ENCODE measurements at regions not wholly inside any gene's neighbourhood (a gene's known extent, or its start where the extent isn't known, plus 50 kb on each side); places are given as distances from the start of the nearest gene placed in this dataset.

DNA sequence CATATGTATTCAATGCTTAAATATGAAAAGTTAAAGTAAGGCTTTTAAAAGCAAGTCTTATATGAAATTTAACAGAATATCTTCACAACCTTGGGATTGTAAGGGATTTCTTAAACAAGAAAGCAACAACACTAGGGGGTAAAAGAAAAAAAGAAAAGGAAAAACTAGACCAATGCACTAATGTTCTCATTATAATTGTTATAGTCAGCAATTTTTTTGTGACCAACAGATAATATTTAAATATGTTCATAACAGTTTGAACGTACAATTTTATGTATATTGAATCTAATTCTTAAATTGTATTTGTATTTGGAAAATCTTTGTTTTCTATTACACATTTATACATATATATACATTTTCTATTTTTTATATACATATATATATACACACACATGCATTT is 1397.8 kb upstream of the ADGRB3 start:
- no peak for DNase-seq (ENCODE audit: low spot score)

DNA sequence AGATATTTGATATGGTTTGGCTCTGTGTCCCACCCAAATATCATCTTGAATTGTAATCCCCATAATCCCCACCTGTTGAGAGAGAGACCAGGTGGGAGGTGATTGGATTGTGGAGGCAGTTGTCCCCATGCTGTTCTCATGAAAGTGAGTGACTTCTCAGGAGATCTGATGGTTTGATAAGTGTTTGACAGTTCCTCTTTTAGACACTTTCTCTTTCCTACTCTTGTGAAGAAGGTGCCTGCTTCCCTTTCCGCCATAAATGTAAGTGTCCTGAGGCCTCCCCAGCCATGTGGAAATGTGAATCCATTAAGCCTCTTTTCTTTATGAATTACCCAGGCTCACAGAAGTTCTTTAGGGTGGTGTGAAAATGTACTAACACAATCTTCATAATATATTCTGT is 1404.0 kb upstream of the ADGRB3 start:
- no peak for DNase-seq (ENCODE audit: low spot score)

DNA sequence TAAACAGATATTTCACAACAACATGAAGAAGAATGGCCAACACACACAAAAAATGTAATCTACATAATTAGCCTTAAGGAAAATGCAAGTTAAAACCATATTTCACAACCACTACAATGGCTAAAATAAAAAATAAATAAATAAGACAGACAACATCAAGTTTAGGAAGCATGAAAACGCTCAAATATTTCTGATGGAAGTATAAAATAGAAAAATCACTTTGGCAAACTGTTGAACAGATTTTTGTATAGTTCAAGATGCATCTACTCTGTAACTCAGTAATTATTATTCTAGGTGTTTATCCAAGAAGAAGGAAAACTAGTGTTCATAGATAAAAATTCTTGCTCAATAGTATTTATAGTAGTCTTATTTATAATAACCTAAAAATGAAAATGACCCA is 1410.1 kb upstream of the ADGRB3 start:
- DNase-seq (ENCODE audit: low spot score): no peak

DNA sequence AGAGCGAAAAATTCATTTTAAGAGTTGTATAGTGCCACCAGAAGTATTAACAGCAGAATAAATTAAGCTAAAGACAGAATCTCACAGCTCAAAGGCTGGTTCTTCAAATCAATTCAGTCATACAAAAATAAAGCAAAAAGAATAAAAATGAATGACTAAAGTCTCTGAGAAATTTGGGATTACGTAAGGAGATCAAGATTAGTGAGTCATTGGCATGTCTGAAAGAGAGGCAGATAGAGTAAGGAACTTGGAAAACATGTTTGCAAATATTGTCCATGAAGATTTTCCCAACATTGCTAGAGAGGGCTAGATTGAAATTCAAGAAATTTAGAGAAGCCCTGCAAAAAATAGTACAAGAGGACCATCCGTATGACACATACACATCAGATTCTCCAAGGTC is 1413.9 kb upstream of the ADGRB3 start:
- DNase-seq (ENCODE audit: low spot score): no peak

DNA sequence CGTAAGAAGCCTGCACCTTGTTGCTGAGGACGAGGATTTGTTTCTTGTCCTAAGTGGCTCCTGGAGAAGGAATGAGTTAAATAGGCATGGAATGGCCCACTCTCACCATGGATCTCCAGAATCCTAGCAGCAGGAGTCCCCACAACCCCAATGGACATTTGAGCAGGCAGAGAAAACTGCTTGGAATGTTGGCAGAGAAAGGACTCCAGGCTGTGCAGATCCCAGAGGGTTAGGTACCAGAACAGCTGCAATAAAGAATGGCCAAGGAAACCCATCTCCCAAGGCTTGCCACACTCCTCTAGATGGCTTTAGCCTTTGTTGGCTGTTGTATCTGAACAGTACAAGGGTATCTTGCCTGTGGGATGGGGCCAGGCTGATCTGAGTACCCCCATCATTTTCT is 1415.7 kb upstream of the ADGRB3 start:
- no peak for DNase-seq (ENCODE audit: low spot score)

DNA sequence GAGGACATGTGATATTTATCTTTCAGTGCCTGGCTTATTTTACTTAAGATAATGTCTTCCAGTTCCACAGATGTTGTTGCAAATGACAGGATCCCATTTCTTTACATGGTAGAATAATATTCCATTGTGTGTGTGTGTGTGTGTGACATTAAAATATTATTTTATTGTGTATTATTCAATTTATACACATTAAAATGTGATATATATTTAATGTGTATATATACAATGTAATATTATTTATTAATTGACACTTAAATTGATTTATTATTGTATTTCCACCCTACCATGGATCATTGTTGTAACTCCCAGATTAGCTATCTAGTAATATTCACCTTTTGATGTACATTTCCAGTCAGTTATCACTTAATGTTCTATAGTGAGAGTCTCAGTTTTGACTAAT is 1422.5 kb upstream of the ADGRB3 start:
- no peak for DNase-seq (ENCODE audit: low spot score)

DNA sequence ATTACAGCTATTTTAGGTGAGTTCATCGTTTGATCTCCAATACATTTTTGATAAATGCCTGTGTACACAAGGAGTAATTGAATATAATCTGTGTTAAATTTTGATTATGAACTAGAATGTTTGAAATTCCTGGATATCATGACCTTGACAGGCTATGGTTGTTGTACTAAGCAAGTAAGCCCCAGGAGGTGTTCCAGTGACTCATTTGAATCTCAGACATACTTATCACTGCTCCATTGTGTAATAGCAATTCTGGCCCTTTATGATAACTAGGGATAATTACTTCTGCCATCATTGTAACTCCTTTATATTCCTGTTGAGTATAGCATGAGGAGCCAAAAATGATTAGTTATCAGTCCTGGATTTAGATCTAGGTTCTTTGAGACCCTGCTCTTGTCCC is 1424.6 kb upstream of the ADGRB3 start:
- no peak for DNase-seq (ENCODE audit: low spot score)

DNA sequence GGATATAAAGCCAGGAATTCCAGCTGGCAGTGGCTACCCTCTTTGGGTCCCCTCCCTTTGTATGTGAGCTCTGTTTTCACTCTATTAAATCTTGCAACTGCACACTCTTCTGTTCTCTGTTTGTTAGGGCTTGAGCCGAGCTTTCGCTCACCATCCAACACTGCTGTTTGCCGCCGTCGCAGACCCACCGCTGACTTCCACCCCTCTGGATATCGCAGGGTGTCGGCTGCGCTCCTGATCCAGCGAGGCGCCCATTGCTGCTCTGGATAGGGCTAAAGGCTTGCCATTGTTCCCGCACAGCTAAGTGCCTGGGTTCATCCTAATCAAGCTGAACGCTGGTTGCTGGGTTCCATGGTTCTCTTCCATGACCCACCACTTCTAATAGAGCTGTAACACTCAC is 1433.5 kb upstream of the ADGRB3 start:
- no peak for DNase-seq (ENCODE audit: low spot score)

DNA sequence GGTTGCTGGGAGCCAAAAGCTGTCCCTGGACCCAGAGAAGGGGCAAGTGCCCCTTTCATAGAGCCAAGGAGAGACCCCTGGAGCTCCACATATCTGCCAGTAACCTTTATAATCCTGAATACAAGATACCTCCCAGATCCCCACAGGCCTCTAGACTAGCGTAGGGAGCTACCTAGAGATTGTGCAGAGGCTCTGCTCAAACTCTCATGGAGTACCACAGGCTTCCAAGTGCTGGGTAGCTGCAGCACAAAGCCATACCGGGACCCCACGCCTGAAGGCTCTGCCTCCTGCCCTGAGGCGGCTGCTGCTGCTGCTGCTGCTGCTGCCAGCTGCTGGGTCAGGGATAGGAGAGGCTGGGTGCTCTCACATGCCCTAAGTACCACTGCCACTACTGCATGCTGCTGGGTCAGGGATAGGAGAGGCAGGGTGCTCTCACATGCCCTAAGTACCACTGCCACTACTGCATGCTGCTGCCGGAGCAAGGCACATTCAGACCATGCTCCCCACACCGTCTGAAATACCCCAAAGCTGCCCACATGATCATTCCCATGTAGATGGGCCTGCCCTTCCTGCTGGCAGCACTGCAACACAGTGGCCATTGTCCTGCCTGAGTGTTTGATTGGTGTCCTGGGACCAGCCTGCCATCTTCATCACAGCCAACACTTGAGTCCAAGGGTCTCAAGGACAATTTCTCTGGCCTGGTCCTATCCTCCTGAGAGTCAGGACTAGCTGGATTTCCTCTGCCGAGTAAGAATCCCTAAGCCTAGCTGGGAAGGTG is 1434.3 kb upstream of the ADGRB3 start:
- no peak for DNase-seq (ENCODE audit: low spot score)

DNA sequence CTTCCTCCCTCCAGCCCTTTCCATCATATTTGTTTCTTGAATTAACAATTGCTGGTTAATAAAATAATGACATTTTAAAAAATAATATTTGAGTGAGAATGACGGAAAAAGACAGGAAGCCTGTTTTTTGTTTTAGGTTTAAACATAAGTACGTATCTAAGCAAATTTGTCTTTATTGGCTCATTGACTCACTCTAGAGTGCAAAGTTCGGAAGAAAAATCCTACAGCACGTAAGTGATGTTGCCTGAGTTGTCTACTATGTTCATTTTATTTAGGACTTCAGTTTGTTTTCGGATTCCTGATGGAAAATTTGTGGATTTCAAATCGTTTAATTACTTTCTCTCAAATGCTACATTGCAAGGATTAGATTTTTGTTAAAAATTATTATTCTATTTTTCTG is 1435.7 kb upstream of the ADGRB3 start:
- no peak for DNase-seq (ENCODE audit: low spot score)

DNA sequence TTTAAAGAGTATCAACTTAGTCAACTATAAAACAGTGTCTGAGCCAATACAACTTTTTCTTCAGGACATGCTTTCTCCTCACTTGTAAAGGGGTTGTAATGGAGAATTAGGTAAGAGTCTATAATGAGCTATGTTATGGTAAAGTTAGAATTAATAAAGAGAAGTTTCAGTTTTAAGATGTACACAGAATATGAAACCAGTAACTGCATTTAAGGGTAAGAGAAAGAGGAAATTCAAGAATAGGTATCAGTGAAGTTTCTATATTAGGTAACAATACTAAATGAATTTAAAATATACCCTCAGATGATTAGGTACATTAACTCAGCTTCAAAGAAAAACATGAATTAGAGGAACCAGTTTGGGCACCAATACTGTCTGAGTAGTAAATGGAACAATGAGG is 1444.3 kb upstream of the ADGRB3 start:
- DNase-seq (ENCODE audit: low spot score): no peak

DNA sequence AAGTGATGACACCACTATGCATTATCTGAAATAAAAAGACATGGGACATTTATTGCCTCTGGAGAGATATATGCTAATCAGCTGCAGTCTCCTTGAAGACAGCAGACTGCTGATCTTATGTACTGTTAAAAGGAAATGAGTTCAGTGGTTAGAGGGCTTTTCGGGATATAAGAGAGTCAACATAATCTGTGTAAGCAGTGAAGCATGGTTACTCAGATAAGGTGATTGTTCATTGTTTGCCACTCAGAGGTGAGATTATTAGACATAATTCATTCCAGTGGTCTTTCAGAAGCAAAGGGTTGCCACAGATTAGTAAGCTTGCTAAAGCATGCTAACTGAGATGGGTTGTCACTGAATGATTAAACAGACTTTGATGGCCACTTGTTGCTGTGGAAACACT is 1450.7 kb upstream of the ADGRB3 start:
- no peak for DNase-seq (ENCODE audit: low spot score)

DNA sequence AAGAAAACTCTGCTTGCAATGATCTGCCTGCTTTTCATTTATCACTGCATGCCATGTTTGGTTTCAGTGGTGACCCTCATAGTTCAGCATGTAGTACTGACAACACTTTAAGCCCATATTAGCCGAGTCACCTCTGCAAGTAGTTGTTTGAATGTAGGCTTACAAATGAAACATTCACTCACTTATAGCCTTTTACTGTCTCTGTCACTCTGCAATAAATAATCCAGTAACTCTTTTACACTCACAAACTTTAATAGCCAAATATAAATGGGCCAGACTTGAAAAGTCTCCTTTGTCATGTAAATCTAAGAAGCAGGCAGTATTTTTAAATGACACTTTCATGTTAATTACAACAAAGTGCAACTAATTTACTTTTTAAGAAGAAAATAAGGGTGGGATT is 1460.0 kb upstream of the ADGRB3 start:
- no peak for DNase-seq (ENCODE audit: low spot score)

DNA sequence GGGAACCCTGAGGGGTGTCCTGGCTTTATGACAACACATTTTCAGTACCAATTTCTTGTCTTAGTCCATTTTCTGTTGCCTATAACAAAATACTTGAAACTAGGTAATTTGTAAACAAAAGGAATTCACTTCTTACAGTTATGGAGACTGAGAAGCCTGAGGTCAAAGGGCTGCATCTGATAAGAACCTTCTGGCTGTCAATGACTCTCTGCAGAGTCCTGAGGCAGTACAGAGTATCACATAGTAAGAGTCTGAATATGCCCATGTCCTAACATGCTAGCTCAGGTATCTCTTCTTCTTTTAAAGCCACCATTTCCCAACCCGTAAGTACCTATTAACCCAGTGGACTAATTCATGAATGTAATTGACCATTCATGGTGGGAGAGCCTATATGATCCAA is 1458.6 kb upstream of the EYS start:
- no peak for DNase-seq (ENCODE audit: low spot score)

DNA sequence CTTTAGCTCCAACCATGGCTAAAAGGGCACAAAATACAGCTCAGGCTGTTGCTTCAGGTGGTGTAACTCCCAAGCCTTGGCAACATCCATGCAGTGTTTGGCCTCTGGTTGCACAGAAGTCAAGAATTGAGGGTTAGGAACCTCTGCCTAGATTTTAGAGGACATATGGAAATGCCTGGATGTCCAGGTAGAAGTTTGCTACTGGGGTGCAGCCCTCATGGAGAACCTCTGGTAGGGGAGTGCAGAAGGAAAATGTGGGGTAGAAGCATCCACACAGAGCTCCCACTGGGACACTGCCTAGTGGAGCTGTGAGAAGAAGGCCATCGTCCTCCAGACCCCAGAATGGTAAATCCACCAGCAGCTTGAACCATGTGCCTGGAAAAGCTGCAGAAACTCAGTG is 1453.8 kb upstream of the EYS start:
- DNase-seq (ENCODE audit: low spot score): no peak

DNA sequence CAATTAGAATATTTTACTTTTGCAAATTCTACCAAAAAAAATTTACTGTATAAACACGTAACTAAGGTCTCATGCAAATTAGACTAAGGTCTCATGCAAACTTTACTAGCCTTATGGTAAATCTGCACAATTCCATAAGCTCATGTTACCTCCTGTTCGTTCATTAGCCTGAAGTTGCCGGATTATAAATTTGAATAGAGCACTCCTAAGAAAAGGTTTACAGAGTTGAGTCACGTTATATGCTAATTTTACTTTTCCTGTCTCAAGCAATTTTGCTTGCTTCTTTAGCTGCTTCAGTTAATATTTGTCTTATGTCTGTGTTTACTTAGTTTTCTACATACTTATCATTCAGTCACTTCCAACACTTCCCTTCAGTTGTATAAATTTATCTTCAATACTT is 1434.0 kb upstream of the EYS start:
- DNase-seq (ENCODE audit: low spot score): no peak

DNA sequence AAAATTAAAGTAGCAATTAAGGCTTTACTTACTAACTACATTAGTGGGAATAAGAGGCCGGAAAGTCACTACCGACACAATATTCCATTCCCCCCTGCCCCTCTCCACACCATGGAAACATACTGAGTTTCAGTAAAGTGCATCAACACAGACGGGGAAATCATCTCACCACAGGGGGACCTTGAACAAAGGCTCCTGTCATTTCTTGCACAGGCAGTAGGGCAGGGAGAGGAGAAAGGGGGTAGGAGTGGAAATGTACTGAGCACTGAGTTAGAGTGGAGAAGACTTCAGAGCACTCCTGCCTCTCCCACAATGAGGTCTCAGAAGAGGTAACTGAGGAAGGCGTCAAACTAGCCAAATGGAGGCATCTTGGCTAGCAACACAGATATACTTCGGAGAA is 1426.9 kb upstream of the EYS start:
- no peak for DNase-seq (ENCODE audit: low spot score)

DNA sequence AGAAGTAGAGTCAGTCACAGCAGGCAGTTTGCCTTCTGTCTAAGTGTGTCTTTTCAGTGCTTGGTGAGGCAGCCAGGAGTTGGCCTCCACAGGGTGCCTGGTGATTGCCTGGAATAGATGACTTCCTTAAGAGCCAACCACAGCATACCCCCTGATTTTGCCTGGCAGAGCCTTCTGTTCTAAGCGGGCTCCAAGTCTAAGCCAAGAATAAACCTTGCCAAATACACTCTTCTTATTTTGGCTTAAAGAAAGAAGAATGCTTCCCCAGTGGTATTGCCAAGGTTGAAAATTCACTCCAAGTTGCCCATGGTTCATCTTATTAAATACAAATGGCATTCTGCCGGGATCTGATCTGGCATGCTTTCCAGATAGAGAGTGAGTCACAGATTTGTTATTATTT is 1424.8 kb upstream of the EYS start:
- no peak for DNase-seq (ENCODE audit: low spot score)

DNA sequence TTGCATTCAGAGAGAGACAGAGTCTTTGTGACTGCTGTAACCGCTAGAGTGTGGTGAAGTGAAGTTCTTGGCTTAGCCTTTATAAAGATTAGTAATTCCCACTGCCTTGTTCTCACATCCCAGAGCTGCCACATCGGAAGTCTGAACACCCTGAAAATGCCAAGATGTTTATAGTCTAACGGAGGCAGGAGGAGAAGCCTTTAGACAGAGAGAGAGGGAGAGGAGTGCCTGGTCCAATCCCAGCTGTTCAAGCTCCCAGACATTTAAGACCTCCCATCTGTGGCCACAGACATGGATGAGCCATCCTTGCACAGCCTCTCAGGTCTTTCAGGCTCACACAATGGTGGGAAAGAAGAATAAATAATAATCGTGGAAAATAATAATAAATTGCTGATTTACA is 1422.8 kb upstream of the EYS start:
- no peak for DNase-seq (ENCODE audit: low spot score)

DNA sequence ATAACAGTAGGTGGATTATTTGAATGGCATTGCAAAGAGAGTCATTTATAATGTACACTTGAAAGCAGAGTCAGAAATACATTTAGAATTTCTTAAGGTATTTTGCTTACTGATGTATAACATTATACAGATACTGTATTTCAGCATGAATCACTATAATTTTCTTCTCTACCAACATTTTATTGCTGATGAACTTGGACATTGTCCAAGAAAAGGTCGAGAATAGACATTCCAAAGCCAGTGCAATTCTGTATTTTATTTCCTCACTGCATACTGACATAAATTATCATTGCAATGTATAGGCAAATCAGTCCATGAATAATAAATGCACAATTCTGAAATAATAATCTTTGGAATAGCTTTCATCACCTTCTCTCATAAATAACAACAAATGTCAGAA is 1420.0 kb upstream of the EYS start:
- DNase-seq (ENCODE audit: low spot score): no peak

DNA sequence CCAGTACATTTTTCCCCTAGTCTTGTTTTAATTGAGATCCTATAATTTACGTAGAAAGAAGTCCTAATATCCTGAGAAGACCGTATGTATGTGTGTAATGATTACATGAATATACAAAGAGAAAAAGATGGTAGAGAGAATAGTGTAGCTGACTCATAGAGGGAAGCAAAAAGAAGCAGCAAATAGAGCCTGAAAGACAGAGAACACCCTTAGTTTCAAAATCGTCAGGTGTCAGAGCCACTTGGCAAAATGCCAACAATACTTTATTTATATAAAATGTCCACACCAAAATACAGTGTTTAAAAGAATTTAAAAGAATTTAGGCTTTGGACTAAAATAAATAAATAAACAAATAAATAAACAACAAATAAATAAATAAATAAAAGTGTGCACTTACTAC is 1414.1 kb upstream of the EYS start:
- DNase-seq (ENCODE audit: low spot score): no peak

DNA sequence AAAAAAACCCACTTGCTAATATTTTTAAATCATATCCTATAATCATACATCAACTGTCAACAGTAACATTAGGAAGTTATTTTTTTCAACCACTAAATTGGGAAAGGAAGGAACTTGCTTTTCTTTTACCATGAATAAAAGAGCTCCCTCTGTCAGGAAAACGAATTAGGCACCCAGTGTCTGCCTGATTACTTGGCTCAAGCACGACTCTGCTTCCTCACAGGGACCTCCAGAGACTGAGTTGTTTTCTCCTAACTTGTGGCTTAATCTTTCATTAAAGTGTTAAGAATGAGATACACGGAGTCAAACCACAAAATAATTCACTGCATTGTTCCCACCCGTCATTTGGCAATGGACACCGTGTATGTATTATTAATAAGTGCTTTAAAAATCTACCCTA is 1405.1 kb upstream of the EYS start:
- DNase-seq (ENCODE audit: low spot score): no peak

DNA sequence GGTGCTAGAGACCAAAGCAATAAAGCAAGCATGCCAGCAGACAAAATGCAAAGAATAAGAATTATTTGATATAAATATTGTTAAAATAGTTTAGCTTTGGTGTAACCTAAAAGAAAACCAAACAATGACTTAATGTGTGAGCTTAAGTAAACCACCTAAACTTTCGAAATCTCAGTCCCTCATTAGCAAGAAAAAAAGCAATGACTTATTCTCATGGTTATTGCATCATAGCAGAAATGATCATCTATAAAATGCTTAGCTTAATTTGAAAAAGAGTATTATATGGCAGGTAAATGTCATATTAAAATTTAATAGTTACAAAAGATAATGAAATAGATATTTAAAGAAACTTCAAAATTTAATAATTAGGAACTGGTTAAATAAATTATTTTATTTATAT is 1395.7 kb upstream of the EYS start:
- no peak for DNase-seq (ENCODE audit: low spot score)

DNA sequence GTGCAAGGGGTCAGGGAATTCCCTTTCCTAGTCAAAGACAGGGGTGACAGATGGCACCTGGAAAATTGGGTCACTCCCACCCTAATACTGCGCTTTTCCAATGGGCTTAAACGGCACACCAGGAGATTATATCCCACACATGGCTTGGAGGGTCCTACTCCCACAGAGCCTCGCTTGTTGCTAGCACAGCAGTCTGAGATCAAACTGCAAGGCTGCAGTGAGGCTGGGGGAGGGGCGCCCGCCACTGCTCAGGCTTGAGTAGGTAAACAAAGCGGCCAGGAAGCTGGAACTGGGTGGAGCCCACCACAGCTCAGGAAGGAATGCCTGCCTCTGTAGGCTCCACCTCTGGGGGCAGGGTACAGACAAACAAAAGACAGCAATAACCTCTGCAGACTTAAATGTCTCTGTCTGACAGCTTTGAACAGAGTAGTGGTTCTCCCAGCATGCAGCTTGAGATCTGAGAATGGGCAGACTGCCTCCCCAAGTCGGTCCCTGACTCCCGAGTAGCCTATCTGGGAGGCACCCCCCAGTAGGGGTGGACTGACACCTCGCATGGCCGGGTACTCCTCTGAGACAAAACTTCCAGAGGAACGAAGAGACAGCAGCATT is 1388.7 kb upstream of the EYS start:
- DNase-seq (ENCODE audit: low spot score): peak; percentile 23

All from HT-29 (cell line).